Nephron (organoid): ENCODE measurements at regions not wholly inside any gene's neighbourhood (a gene's known extent, or its start where the extent isn't known, plus 50 kb on each side); places are given as distances from the start of the nearest gene placed in this dataset.

Experiments used
- H3K27ac Mint-ChIP-seq, 3 experiments: 2 replicates each; pipeline ENCODE4 v1.8.0; 2020; ENCODE audit warnings: mixed read lengths in 3 of 3, mild to moderate bottlenecking in 2 of 3, moderate library complexity in 1 of 3
- H3K27me3 Mint-ChIP-seq: 2 replicates; pipeline ENCODE4 v1.8.0; 2021; ENCODE audit warnings: low read depth, mild to moderate bottlenecking, moderate library complexity, mixed read lengths
- H3K36me3 Mint-ChIP-seq: 2 replicates; pipeline ENCODE4 v1.8.0; 2020; ENCODE audit warnings: low read depth, mixed read lengths
- H3K4me1 Mint-ChIP-seq: 2 replicates; pipeline ENCODE4 v1.8.0; 2020; ENCODE audit warnings: mixed read lengths
- H3K4me3 Mint-ChIP-seq, 3 experiments: 2 replicates each; pipeline ENCODE4 v1.8.0; 2020; ENCODE audit warnings: mild to moderate bottlenecking in 3 of 3, mixed read lengths in 3 of 3, moderate library complexity in 2 of 3
- H3K9me3 Mint-ChIP-seq: 2 replicates; pipeline ENCODE4 v1.8.0; 2020; ENCODE audit warnings: mixed read lengths
- TF ChIP-seq, protein P1 (sequence below), 3 experiments: fragments of 200-600 bp; sonication (generic); IDR thresholded peaks; one replicate each; pipeline ENCODE4 v1.5.0; 2021; ENCODE audit warnings: antibody characterized with exemption in 3 of 3; ENCODE audit not compliant: unreplicated experiment in 3 of 3

DNA sequence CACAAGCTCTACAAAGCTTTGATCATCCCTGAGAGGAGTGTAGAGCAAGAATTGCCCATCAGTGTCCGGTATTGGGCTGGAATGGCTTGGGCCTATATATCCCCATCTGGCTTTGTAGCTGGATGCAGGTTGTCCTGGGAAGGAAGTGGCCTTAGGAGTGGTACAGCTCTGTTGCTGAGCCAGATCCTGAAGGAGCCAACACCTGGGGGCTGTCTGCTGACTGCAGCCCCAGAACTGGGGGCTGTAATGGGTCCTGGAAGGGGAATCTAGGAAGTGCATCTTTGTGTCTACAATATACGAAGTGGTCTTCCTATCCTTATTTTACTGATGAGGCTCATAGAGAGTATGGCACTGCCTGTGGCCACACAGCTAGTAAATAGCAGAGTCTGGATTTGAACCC lies 145.9 kb downstream of the CDC5L start:
- peaks cover 2% of the 10 kb centered on the region for H3K9me3 Mint-ChIP-seq
- no peak overlapping the region for H3K27ac Mint-ChIP-seq
- peaks cover 40% of the 10 kb centered on the region for H3K27me3 Mint-ChIP-seq
- H3K36me3 Mint-ChIP-seq: no peaks in the 10 kb centered on the region
- no peak overlapping the region for H3K4me3 Mint-ChIP-seq
- H3K4me1 Mint-ChIP-seq: peaks cover 11% of the 10 kb centered on the region
- TF ChIP-seq, protein P1, sequence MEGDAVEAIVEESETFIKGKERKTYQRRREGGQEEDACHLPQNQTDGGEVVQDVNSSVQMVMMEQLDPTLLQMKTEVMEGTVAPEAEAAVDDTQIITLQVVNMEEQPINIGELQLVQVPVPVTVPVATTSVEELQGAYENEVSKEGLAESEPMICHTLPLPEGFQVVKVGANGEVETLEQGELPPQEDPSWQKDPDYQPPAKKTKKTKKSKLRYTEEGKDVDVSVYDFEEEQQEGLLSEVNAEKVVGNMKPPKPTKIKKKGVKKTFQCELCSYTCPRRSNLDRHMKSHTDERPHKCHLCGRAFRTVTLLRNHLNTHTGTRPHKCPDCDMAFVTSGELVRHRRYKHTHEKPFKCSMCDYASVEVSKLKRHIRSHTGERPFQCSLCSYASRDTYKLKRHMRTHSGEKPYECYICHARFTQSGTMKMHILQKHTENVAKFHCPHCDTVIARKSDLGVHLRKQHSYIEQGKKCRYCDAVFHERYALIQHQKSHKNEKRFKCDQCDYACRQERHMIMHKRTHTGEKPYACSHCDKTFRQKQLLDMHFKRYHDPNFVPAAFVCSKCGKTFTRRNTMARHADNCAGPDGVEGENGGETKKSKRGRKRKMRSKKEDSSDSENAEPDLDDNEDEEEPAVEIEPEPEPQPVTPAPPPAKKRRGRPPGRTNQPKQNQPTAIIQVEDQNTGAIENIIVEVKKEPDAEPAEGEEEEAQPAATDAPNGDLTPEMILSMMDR (IDR thresholded peaks at IDR 0.05; ENCODE audit: unreplicated experiment in 3 of 3): no peak

GRCh38 chr6:44534291-44534690 lies 146.8 kb downstream of the CDC5L start:
- Mint-ChIP-seq H3K4me1 (peaks cover 11% of the 10 kb centered on the region), H3K27ac (no peak overlapping the region), H3K36me3 (no peaks in the 10 kb centered on the region), H3K4me3 (no peak overlapping the region), H3K9me3 (peaks cover 2% of the 10 kb centered on the region), H3K27me3 (peaks cover 34% of the 10 kb centered on the region)
- TF ChIP-seq, protein P1 (IDR thresholded peaks at IDR 0.05; ENCODE audit: unreplicated experiment in 3 of 3): no peak

DNA sequence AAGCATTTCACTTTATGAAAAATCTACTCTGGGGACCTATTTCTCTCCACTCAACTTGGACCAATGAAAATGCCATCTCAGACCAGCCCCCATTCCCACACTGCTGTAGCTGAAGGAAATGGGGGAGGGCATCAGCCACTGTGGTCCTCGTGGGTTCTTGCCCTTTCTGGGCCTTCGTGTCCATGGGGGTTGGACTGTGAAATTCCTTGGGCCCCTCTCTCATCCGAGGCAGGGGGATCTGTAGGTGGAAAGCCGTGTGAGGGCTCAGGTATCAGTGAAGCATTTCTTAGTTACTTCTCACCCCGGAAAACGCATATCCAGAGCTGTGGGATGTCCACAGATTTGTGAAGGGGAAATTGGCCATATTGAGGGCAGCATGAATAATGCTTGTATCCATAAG lies 147.9 kb downstream of the CDC5L start:
- Mint-ChIP-seq H3K36me3 (no peaks in the 10 kb centered on the region), H3K4me3 (no peak overlapping the region), H3K4me1 (peaks cover 5% of the 10 kb centered on the region), H3K27ac (no peak overlapping the region), H3K27me3 (peaks cover 34% of the 10 kb centered on the region), H3K9me3 (peaks cover 2% of the 10 kb centered on the region)
- TF ChIP-seq, protein P1 (IDR thresholded peaks at IDR 0.05; ENCODE audit: unreplicated experiment in 3 of 3): no peak

DNA sequence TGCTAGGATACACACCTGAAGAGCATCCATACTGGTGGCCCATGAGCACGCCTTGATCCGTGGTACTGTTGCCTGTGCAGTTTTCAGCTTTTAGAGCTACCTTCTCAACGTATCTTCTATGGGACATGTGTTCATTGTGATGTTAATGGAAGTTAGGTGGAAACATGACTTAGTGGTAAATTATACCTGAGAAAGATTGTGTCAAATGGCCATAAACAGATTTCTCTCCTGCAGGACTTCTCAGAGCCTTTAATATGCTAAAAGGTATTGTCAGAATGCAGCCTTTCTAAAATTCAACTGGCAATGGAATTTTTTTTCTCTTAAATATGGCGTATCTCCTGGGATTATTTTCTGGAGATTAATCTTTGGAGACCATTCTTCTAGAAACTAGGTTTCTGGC lies 148.5 kb downstream of the CDC5L start:
- H3K27ac Mint-ChIP-seq: no peak overlapping the region
- peaks cover 2% of the 10 kb centered on the region for H3K9me3 Mint-ChIP-seq
- peaks cover 31% of the 10 kb centered on the region for H3K27me3 Mint-ChIP-seq
- no peaks in the 10 kb centered on the region for H3K36me3 Mint-ChIP-seq
- peaks cover 1% of the 10 kb centered on the region for H3K4me1 Mint-ChIP-seq
- H3K4me3 Mint-ChIP-seq: no peak overlapping the region
- TF ChIP-seq, protein P1 (IDR thresholded peaks at IDR 0.05; ENCODE audit: unreplicated experiment in 3 of 3): no peak

- no peaks in the 10 kb centered on the region for H3K36me3 Mint-ChIP-seq
- TF ChIP-seq, protein P1 (IDR thresholded peaks at IDR 0.05; ENCODE audit: unreplicated experiment in 3 of 3): no peak
- peaks cover 2% of the 10 kb centered on the region for H3K4me1 Mint-ChIP-seq
- no peak overlapping the region for H3K4me3 Mint-ChIP-seq
- peaks cover 2% of the 10 kb centered on the region for H3K9me3 Mint-ChIP-seq
- H3K27ac Mint-ChIP-seq: no peak overlapping the region
- peaks cover 34% of the 10 kb centered on the region for H3K27me3 Mint-ChIP-seq
Measured at GRCh38 chr6:44537306-44538049, 150.0 kb downstream of the CDC5L start.
